ENCODE measurements at regions not wholly inside any gene's neighbourhood (a gene's known extent, or its start where the extent isn't known, plus 50 kb on each side); places are given as distances from the start of the nearest gene placed in this dataset.

GRCh38 chr9:107708791-107709190 is 219.2 kb upstream of the KLF4 start:
- no peak overlapping the region for H3K27ac ChIP-seq
- TF ChIP-seq EP300 (IDR thresholded peaks at IDR 0.05) = no peak
- peaks cover 0 to 9% (median 4%) of the 10 kb centered on the region in 4 donors for H3K4me1 ChIP-seq
- DNase-seq = no peak
- WGBS, 2 donors = 80 to 92% methylated on average over 2 of the region's 2 CpGs
- H3K27me3 ChIP-seq = no peaks in the 10 kb centered on the region
- no peaks in the 10 kb centered on the region for H3K36me3 ChIP-seq
- H3K4me3 ChIP-seq = no peak overlapping the region
- no peaks in the 10 kb centered on the region for H3K9me3 ChIP-seq
- intact Hi-C loops (cut with DNase I) = no loop called here

GRCh38 chr9:107707915-107708441 is 218.4 kb upstream of the KLF4 start:
- WGBS, 2 donors = 80 to 85% methylated on average over 7 of the region's 7 CpGs
- no peak for TF ChIP-seq POLR2AphosphoS5 (IDR thresholded peaks at IDR 0.05)
- TF ChIP-seq EP300 (IDR thresholded peaks at IDR 0.05) = no peak
- TF ChIP-seq CTCF (IDR thresholded peaks at IDR 0.05) = no peak
- TF ChIP-seq POLR2A (IDR thresholded peaks at IDR 0.05) = no peak
- Histone ChIP-seq H3K9me3 (no peaks in the 10 kb centered on the region), H3K36me3 (no peaks in the 10 kb centered on the region), H3K27me3 (no peaks in the 10 kb centered on the region), H3K4me3 (no peak overlapping the region), H3K27ac (no peak overlapping the region), H3K4me1 (peaks cover 0 to 9% (median 4%) of the 10 kb centered on the region in 4 donors)
- intact Hi-C loops (cut with DNase I) = no loop called here
- no peak for DNase-seq

- no peak for DNase-seq
These were observed 217.9 kb upstream of the KLF4 start for GRCh38 chr9:107707428-107707837.

GRCh38 chr9:107706701-107707427 is 217.3 kb upstream of the KLF4 start:
- intact Hi-C loops (cut with DNase I) = no loop called here
- TF ChIP-seq CTCF (IDR thresholded peaks at IDR 0.05) (no peak), POLR2A (IDR thresholded peaks at IDR 0.05) (no peak), EP300 (IDR thresholded peaks at IDR 0.05) (no peak), POLR2AphosphoS5 (IDR thresholded peaks at IDR 0.05) (no peak)
- Histone ChIP-seq H3K27ac (no peak overlapping the region), H3K4me1 (peaks cover 0 to 9% (median 3%) of the 10 kb centered on the region in 4 donors), H3K27me3 (no peaks in the 10 kb centered on the region), H3K36me3 (no peaks in the 10 kb centered on the region), H3K4me3 (no peak overlapping the region), H3K9me3 (no peaks in the 10 kb centered on the region)
- 86 to 90% methylated on average over 3 of the region's 3 CpGs for WGBS, 2 donors
- DNase-seq = no peak

More at GRCh38 chr9:107707428-107707837, 217.9 kb upstream of the KLF4 start:
- 59 to 64% methylated on average over 6 of the region's 6 CpGs for WGBS, 2 donors
- no peak for TF ChIP-seq POLR2A (IDR thresholded peaks at IDR 0.05)
- TF ChIP-seq POLR2AphosphoS5 (IDR thresholded peaks at IDR 0.05) = no peak
- TF ChIP-seq CTCF (IDR thresholded peaks at IDR 0.05) = no peak
- TF ChIP-seq EP300 (IDR thresholded peaks at IDR 0.05) = no peak
- Histone ChIP-seq H3K4me3 (no peak overlapping the region), H3K27me3 (no peaks in the 10 kb centered on the region), H3K9me3 (no peaks in the 10 kb centered on the region), H3K27ac (no peak overlapping the region), H3K4me1 (peaks cover 0 to 9% (median 4%) of the 10 kb centered on the region in 4 donors), H3K36me3 (no peaks in the 10 kb centered on the region)
- intact Hi-C loops (cut with DNase I) = no loop called here

- intact Hi-C loops (cut with DNase I) = no loop called here
- Histone ChIP-seq H3K36me3 (no peaks in the 10 kb centered on the region), H3K27me3 (no peaks in the 10 kb centered on the region), H3K27ac (no peak overlapping the region), H3K9me3 (no peaks in the 10 kb centered on the region), H3K4me1 (no peaks in the 10 kb centered on the region), H3K4me3 (no peak overlapping the region)
- TF ChIP-seq POLR2A (IDR thresholded peaks at IDR 0.05) (no peak), EP300 (IDR thresholded peaks at IDR 0.05) (no peak), CTCF (IDR thresholded peaks at IDR 0.05) (no peak), POLR2AphosphoS5 (IDR thresholded peaks at IDR 0.05) (no peak)
- 89% methylated on average over 3 of the region's 3 CpGs for WGBS, 2 donors
- no peak for DNase-seq
These were observed 216.0 kb upstream of the KLF4 start for GRCh38 chr9:107705521-107705920.
